ENCODE measurements at regions not wholly inside any gene's neighbourhood (a gene's known extent, or its start where the extent isn't known, plus 50 kb on each side); places are given as distances from the start of the nearest gene placed in this dataset.
"Not testable (repeated sequence)": the region's sequence is repeated elsewhere in the genome, so short reads cannot be mapped to it uniquely, and the experiment has no call there.

DNA sequence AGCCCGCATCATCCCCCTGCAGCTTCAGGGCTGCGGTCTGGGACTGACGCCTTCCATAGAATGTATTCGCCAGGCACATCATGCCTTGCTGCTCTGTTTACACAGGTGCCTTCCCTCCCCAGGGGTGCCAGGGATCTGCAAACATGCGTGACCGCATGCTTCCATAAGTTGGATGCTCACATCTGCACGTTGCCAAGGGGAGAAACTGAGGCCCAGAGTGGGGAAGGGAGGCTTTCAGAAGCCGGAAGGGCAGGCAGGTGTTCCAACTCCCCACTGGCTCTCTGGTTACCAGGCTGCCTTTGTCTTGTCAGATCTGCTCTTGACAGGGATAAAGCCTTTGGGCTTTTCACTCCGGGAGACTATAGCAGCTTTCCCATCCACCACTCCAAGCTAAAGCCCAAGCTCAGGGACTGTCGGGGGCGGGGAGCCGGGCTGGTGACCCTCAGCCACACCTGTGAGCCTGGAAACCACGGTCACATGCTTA, 125.8 kb upstream of the TNP1 start:
- 87% methylated on average over 12 of the region's 13 CpGs for WGBS (ENCODE audit: insufficient coverage)
- H4K20me1 ChIP-seq (ENCODE audit: control insufficient read depth, insufficient read depth, low read length, poor library complexity, severe bottlenecking) = no peaks in the 10 kb centered on the region
- TF ChIP-seq, protein P1, sequence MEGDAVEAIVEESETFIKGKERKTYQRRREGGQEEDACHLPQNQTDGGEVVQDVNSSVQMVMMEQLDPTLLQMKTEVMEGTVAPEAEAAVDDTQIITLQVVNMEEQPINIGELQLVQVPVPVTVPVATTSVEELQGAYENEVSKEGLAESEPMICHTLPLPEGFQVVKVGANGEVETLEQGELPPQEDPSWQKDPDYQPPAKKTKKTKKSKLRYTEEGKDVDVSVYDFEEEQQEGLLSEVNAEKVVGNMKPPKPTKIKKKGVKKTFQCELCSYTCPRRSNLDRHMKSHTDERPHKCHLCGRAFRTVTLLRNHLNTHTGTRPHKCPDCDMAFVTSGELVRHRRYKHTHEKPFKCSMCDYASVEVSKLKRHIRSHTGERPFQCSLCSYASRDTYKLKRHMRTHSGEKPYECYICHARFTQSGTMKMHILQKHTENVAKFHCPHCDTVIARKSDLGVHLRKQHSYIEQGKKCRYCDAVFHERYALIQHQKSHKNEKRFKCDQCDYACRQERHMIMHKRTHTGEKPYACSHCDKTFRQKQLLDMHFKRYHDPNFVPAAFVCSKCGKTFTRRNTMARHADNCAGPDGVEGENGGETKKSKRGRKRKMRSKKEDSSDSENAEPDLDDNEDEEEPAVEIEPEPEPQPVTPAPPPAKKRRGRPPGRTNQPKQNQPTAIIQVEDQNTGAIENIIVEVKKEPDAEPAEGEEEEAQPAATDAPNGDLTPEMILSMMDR (IDR thresholded peaks at IDR 0.05) = no peak
- no peak for TF ChIP-seq EZH2 (IDR thresholded peaks at IDR 0.05; ENCODE audit: borderline replicate concordance, insufficient read depth, low read depth, low read length, poor library complexity, severe bottlenecking)
- H3K4me2 ChIP-seq (replicated peaks; ENCODE audit: low read depth, low read length, poor library complexity, severe bottlenecking) = no peak overlapping the region
- H3K9ac ChIP-seq (ENCODE audit: low read length) = no peak overlapping the region
- Mint-ChIP-seq H3K4me3 (no peak overlapping the region), H3K9me3 (ENCODE audit: insufficient read depth) (no peaks in the 10 kb centered on the region), H3K4me1 (no peaks in the 10 kb centered on the region), H3K27ac (no peak overlapping the region), H3K27me3 (peaks cover 27% of the 10 kb centered on the region)
- intact Hi-C loops (cut with micrococcal nuclease) = no loop called here
- ATAC-seq (ENCODE audit: low read depth) = no peak
- no peaks in the 10 kb centered on the region for H3K36me3 ChIP-seq (replicated peaks in 1 of 2; ENCODE audit: control extremely low read depth in 1 of 2, control insufficient read depth in 1 of 2, extremely low read depth in 1 of 2, insufficient read depth in 2 of 2, low read length in 1 of 2)
- H3K4me3 ChIP-seq (ENCODE audit: control extremely low read depth in 1 of 5, extremely low read depth in 1 of 5, insufficient read depth in 1 of 5, low read depth in 2 of 5, low read length in 4 of 5) = no peak overlapping the region
- no peaks in the 10 kb centered on the region for H3K4me1 ChIP-seq (ENCODE audit: control insufficient read depth in 2 of 2, insufficient read depth in 2 of 2, low read length in 2 of 2)
- no peak overlapping the region for H3K27ac ChIP-seq (ENCODE audit: low read length in 2 of 2)
- H3K27me3 ChIP-seq (replicated peaks in 1 of 4; ENCODE audit: control extremely low read depth in 1 of 4, control insufficient read depth in 3 of 4, insufficient read depth in 4 of 4, low read length in 3 of 4) = peaks cover 0 to 9% (median 0%) of the 10 kb centered on the region in 4 experiments
- H3K9me3 ChIP-seq (ENCODE audit: control extremely low read depth in 1 of 3, control insufficient read depth in 2 of 3, insufficient read depth in 1 of 3, low read length in 2 of 3) = no peaks in the 10 kb centered on the region
- DNase-seq = no peak
- H3K79me2 ChIP-seq (ENCODE audit: control insufficient read depth, insufficient read depth, low read length) = no peaks in the 10 kb centered on the region
- CTCF ChIA-PET = no interaction called here
- no peak overlapping the region for H2AFZ ChIP-seq (ENCODE audit: insufficient read depth, low read depth, low read length, poor library complexity, severe bottlenecking)
- POLR2A ChIA-PET = no interaction called here

DNA sequence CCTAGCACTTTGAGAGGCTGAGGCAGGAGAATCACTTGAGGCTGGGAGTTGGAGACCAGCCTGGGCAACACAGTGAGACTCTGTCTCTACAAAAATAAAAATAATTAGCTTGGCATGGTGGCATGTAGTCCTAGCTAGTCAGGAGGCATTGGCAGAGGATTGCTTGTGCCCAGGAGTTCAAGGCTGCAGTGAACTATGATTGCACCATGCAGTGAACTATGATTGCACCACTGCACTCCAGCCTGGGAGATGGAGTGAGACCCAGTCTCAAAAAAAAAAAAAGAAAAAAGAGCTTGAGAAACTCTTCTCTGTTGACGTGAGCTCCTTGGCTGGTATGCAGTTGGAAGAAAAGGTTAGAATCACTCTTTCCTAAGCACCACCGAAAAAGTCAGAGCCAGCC, 125.1 kb upstream of the TNP1 start:
- no CpG with 5 or more reads among the region's 2 CpGs for WGBS (ENCODE audit: insufficient coverage)

DNA sequence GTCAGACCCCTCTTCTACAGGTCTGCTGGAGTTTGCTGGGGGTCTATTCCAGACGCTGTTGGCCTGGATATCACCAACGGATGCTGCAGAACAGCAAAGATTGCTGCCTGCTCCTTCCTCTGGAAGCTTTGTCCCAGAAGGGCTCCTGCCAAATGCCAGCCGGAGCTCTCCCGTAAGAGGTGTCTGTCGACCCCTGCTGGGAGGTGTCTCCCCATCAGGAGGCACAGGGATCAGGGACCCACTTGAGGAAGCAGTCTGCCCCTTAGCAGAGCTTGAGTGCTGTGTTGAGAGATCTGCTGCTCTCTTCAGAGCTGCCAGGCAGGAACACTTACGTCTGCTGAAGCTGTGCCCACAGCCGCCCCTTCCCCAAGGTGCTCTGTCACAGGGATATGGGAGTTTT, 122.1 kb upstream of the TNP1 start:
- intact Hi-C loops (cut with micrococcal nuclease) = not testable (repeated sequence)

More for the DNA sequence above, 125.1 kb upstream of the TNP1 start:
- Histone ChIP-seq H3K27ac (ENCODE audit: low read length in 2 of 2) (no peak overlapping the region), H3K9me3 (ENCODE audit: control extremely low read depth in 1 of 3, control insufficient read depth in 2 of 3, insufficient read depth in 1 of 3, low read length in 2 of 3) (no peaks in the 10 kb centered on the region), H3K4me1 (ENCODE audit: control insufficient read depth in 2 of 2, insufficient read depth in 2 of 2, low read length in 2 of 2) (no peaks in the 10 kb centered on the region), H3K27me3 (replicated peaks in 1 of 4; ENCODE audit: control extremely low read depth in 1 of 4, control insufficient read depth in 3 of 4, insufficient read depth in 4 of 4, low read length in 3 of 4) (peaks cover 0 to 9% (median 0%) of the 10 kb centered on the region in 4 experiments), H3K4me3 (ENCODE audit: control extremely low read depth in 1 of 5, extremely low read depth in 1 of 5, insufficient read depth in 1 of 5, low read depth in 2 of 5, low read length in 4 of 5) (no peak overlapping the region), H3K79me2 (ENCODE audit: control insufficient read depth, insufficient read depth, low read length) (no peaks in the 10 kb centered on the region), H3K4me2 (replicated peaks; ENCODE audit: low read depth, low read length, poor library complexity, severe bottlenecking) (no peak overlapping the region), H4K20me1 (ENCODE audit: control insufficient read depth, insufficient read depth, low read length, poor library complexity, severe bottlenecking) (no peaks in the 10 kb centered on the region), H3K9ac (ENCODE audit: low read length) (no peak overlapping the region), H2AFZ (ENCODE audit: insufficient read depth, low read depth, low read length, poor library complexity, severe bottlenecking) (no peak overlapping the region), H3K36me3 (replicated peaks in 1 of 2; ENCODE audit: control extremely low read depth in 1 of 2, control insufficient read depth in 1 of 2, extremely low read depth in 1 of 2, insufficient read depth in 2 of 2, low read length in 1 of 2) (no peaks in the 10 kb centered on the region)
- CTCF ChIA-PET = no interaction called here
- no peaks in the 10 kb centered on the region for H3K4me1 Mint-ChIP-seq
- intact Hi-C loops (cut with micrococcal nuclease) = no loop called here
- ATAC-seq (ENCODE audit: low read depth) = no peak
- no peak for TF ChIP-seq EZH2 (IDR thresholded peaks at IDR 0.05; ENCODE audit: borderline replicate concordance, insufficient read depth, low read depth, low read length, poor library complexity, severe bottlenecking)
- TF ChIP-seq, protein P1 (IDR thresholded peaks at IDR 0.05) = no peak
- no peak for DNase-seq
- no peaks in the 10 kb centered on the region for H3K9me3 Mint-ChIP-seq (ENCODE audit: insufficient read depth)
- H3K27ac Mint-ChIP-seq = no peak overlapping the region
- peaks cover 28% of the 10 kb centered on the region for H3K27me3 Mint-ChIP-seq
- H3K4me3 Mint-ChIP-seq = no peak overlapping the region
- POLR2A ChIA-PET = no interaction called here

More for the DNA sequence above, 122.1 kb upstream of the TNP1 start:
- H3K4me2 ChIP-seq (replicated peaks; ENCODE audit: low read depth, low read length, poor library complexity, severe bottlenecking); H3K27me3 ChIP-seq (replicated peaks in 1 of 4; ENCODE audit: control extremely low read depth in 1 of 4, control insufficient read depth in 3 of 4, insufficient read depth in 4 of 4, low read length in 3 of 4); H3K4me1 ChIP-seq (ENCODE audit: control insufficient read depth in 2 of 2, insufficient read depth in 2 of 2, low read length in 2 of 2); H3K79me2 ChIP-seq (ENCODE audit: control insufficient read depth, insufficient read depth, low read length); H3K36me3 ChIP-seq (replicated peaks in 1 of 2; ENCODE audit: control extremely low read depth in 1 of 2, control insufficient read depth in 1 of 2, extremely low read depth in 1 of 2, insufficient read depth in 2 of 2, low read length in 1 of 2); H3K9me3 Mint-ChIP-seq (ENCODE audit: insufficient read depth); POLR2A ChIA-PET; H4K20me1 ChIP-seq (ENCODE audit: control insufficient read depth, insufficient read depth, low read length, poor library complexity, severe bottlenecking); H3K4me3 Mint-ChIP-seq; DNase-seq; H3K27ac Mint-ChIP-seq; H3K9me3 ChIP-seq (ENCODE audit: control extremely low read depth in 1 of 3, control insufficient read depth in 2 of 3, insufficient read depth in 1 of 3, low read length in 2 of 3); H3K9ac ChIP-seq (ENCODE audit: low read length); H3K27ac ChIP-seq (ENCODE audit: low read length in 2 of 2); H3K4me1 Mint-ChIP-seq; H3K4me3 ChIP-seq (ENCODE audit: control extremely low read depth in 1 of 5, extremely low read depth in 1 of 5, insufficient read depth in 1 of 5, low read depth in 2 of 5, low read length in 4 of 5); H2AFZ ChIP-seq (ENCODE audit: insufficient read depth, low read depth, low read length, poor library complexity, severe bottlenecking); ATAC-seq (ENCODE audit: low read depth): not testable (repeated sequence)
- peaks cover 28% of the 10 kb centered on the region for H3K27me3 Mint-ChIP-seq
- CTCF ChIA-PET = interaction anchor here (0.6 kb wide), 1 partner anchor 486 kb away, joined by 3 read pairs; no protein-coding TSS in a partner anchor
- 88% methylated on average over 7 of the region's 7 CpGs for WGBS (ENCODE audit: insufficient coverage)
